ENCODE measurements at regions not wholly inside any gene's neighbourhood (a gene's known extent, or its start where the extent isn't known, plus 50 kb on each side); places are given as distances from the start of the nearest gene placed in this dataset.

GRCh38 chr7:13179011-13179582, 491.7 kb downstream of the ARL4A start:
- Histone ChIP-seq H3K27ac (no peak overlapping the region), H3K36me3 (no peaks in the 10 kb centered on the region), H3K27me3 (no peaks in the 10 kb centered on the region), H3K4me3 (no peak overlapping the region), H3K4me1 (peaks cover 0 to 3% (median 0%) of the 10 kb centered on the region in 4 donors), H3K9me3 (no peaks in the 10 kb centered on the region)
- no peak for TF ChIP-seq POLR2AphosphoS5 (IDR thresholded peaks at IDR 0.05)
- no peak for TF ChIP-seq POLR2A (IDR thresholded peaks at IDR 0.05)
- no peak for TF ChIP-seq EP300 (IDR thresholded peaks at IDR 0.05)
- no peak for TF ChIP-seq CTCF (IDR thresholded peaks at IDR 0.05)
- 64 to 86% methylated on average over 5 of the region's 5 CpGs for WGBS, 2 donors
- DNase-seq = no peak
- intact Hi-C loops (cut with DNase I) = no loop called here

- TF ChIP-seq CTCF (IDR thresholded peaks at IDR 0.05) (no peak), POLR2A (IDR thresholded peaks at IDR 0.05) (no peak), POLR2AphosphoS5 (IDR thresholded peaks at IDR 0.05) (no peak), EP300 (IDR thresholded peaks at IDR 0.05) (no peak)
- Histone ChIP-seq H3K9me3 (no peaks in the 10 kb centered on the region), H3K4me1 (peaks cover 0 to 3% (median 0%) of the 10 kb centered on the region in 4 donors), H3K36me3 (no peaks in the 10 kb centered on the region), H3K4me3 (no peak overlapping the region), H3K27ac (no peak overlapping the region), H3K27me3 (no peaks in the 10 kb centered on the region)
- intact Hi-C loops (cut with DNase I) = no loop called here
- 64 to 71% methylated on average over 5 of the region's 5 CpGs for WGBS, 2 donors
- DNase-seq = no peak
Observed at GRCh38 chr7:13179775-13180523, 492.5 kb downstream of the ARL4A start.

GRCh38 chr7:13181216-13181615, 493.8 kb downstream of the ARL4A start:
- no peak for DNase-seq
- no peak overlapping the region for H3K27ac ChIP-seq
- no peaks in the 10 kb centered on the region for H3K9me3 ChIP-seq
- intact Hi-C loops (cut with DNase I) = no loop called here
- TF ChIP-seq CTCF (IDR thresholded peaks at IDR 0.05) (no peak), POLR2A (IDR thresholded peaks at IDR 0.05) (no peak), EP300 (IDR thresholded peaks at IDR 0.05) (no peak), POLR2AphosphoS5 (IDR thresholded peaks at IDR 0.05) (no peak)
- no peak overlapping the region for H3K4me3 ChIP-seq
- peaks cover 0 to 3% (median 0%) of the 10 kb centered on the region in 4 donors for H3K4me1 ChIP-seq
- no peaks in the 10 kb centered on the region for H3K27me3 ChIP-seq
- WGBS, 2 donors = 49 to 64% methylated on average over 3 of the region's 3 CpGs
- no peaks in the 10 kb centered on the region for H3K36me3 ChIP-seq

GRCh38 chr7:13185139-13185538, 497.7 kb downstream of the ARL4A start:
- no peak for DNase-seq
- TF ChIP-seq POLR2AphosphoS5 (IDR thresholded peaks at IDR 0.05) (no peak), EP300 (IDR thresholded peaks at IDR 0.05) (no peak), POLR2A (IDR thresholded peaks at IDR 0.05) (no peak), CTCF (IDR thresholded peaks at IDR 0.05) (no peak)
- Histone ChIP-seq H3K9me3 (no peaks in the 10 kb centered on the region), H3K27me3 (no peaks in the 10 kb centered on the region), H3K4me1 (peaks cover 0 to 3% (median 0%) of the 10 kb centered on the region in 4 donors), H3K36me3 (no peaks in the 10 kb centered on the region), H3K27ac (no peak overlapping the region), H3K4me3 (no peak overlapping the region)
- intact Hi-C loops (cut with DNase I) = no loop called here

All from sigmoid colon (tissue), 6 donors.